Esophagus muscularis mucosa (tissue), 3 donors: ENCODE measurements at regions not wholly inside any gene's neighbourhood (a gene's known extent, or its start where the extent isn't known, plus 50 kb on each side); places are given as distances from the start of the nearest gene placed in this dataset.

Experiments
- CTCF ChIP-seq, 3 experiments: fragments of 200-600 bp in 2 of 3; fragments of 450-650 bp in 1 of 3; sonication (generic) in 2 of 3; IDR thresholded peaks; one replicate each; pipeline ENCODE4 v1.5.1; 2017 to 2019; ENCODE audit warnings: antibody characterized with exemption in 3 of 3, mild to moderate bottlenecking in 2 of 3, moderate library complexity in 1 of 3
- EP300 ChIP-seq: sonication (generic); formaldehyde crosslinking; IDR thresholded peaks from one replicate; pipeline ENCODE4 v1.6.1; 2017; ENCODE audit warnings: antibody characterized with exemption

GRCh38 chr2:16584824-16585540 lies 80.7 kb downstream of the CYRIA start:
- TF ChIP-seq CTCF (IDR thresholded peaks at IDR 0.05) (no peak), EP300 (no peak)
